ENCODE measurements at regions not wholly inside any gene's neighbourhood (a gene's known extent, or its start where the extent isn't known, plus 50 kb on each side); places are given as distances from the start of the nearest gene placed in this dataset.

- no peak for DNase-seq
These were observed 566.4 kb upstream of the DIPK2B start for GRCh38 chrX:45766981-45767501.

GRCh38 chrX:45765767-45766166 lies 565.1 kb upstream of the DIPK2B start:
- DNase-seq, result no peak

- DNase-seq, result no peak
These were observed 564.6 kb upstream of the DIPK2B start for GRCh38 chrX:45765281-45765680.

- DNase-seq, result no peak
These were observed 562.3 kb upstream of the DIPK2B start for GRCh38 chrX:45762699-45763647.

- no peak for DNase-seq
These were observed 561.2 kb upstream of the DIPK2B start for GRCh38 chrX:45761920-45762319.

GRCh38 chrX:45760187-45760742 lies 559.6 kb upstream of the DIPK2B start:
- DNase-seq, result no peak

- peak in 2 of 4 experiments; percentile 0 to 1 for DNase-seq
These were observed 558.2 kb upstream of the DIPK2B start for GRCh38 chrX:45758738-45759397.

GRCh38 chrX:45758319-45758718 lies 557.6 kb upstream of the DIPK2B start:
- no peak for DNase-seq

- no peak for DNase-seq
These were observed 556.6 kb upstream of the DIPK2B start for GRCh38 chrX:45757272-45757671.

GRCh38 chrX:45756557-45756956 lies 555.9 kb upstream of the DIPK2B start:
- no peak for DNase-seq

- DNase-seq, result no peak
These were observed 555.0 kb upstream of the DIPK2B start for GRCh38 chrX:45755703-45756102.

GRCh38 chrX:45751156-45751555 lies 550.5 kb upstream of the DIPK2B start:
- no peak for DNase-seq

- DNase-seq, result no peak
These were observed 550.0 kb upstream of the DIPK2B start for GRCh38 chrX:45750639-45751038.

- DNase-seq, result no peak
These were observed 548.7 kb upstream of the DIPK2B start for GRCh38 chrX:45749375-45749774.

GRCh38 chrX:45748369-45748774 lies 547.7 kb upstream of the DIPK2B start:
- no peak for DNase-seq

GRCh38 chrX:45747905-45748304 lies 547.2 kb upstream of the DIPK2B start:
- DNase-seq, result no peak

GRCh38 chrX:45745479-45745878 lies 544.8 kb upstream of the DIPK2B start:
- DNase-seq, result no peak

- no peak for DNase-seq
These were observed 543.4 kb upstream of the DIPK2B start for GRCh38 chrX:45743906-45744625.

- no peak for DNase-seq
These were observed 542.4 kb upstream of the DIPK2B start for GRCh38 chrX:45743081-45743533.

GRCh38 chrX:45740291-45740690 lies 539.6 kb upstream of the DIPK2B start:
- no peak for DNase-seq

GRCh38 chrX:45735571-45735970 lies 534.9 kb upstream of the DIPK2B start:
- no peak for DNase-seq

- no peak for DNase-seq
These were observed 530.8 kb upstream of the DIPK2B start for GRCh38 chrX:45731448-45731847.

GRCh38 chrX:45727761-45728160 lies 527.1 kb upstream of the DIPK2B start:
- DNase-seq, result no peak
